ENCODE measurements at regions not wholly inside any gene's neighbourhood (a gene's known extent, or its start where the extent isn't known, plus 50 kb on each side); places are given as distances from the start of the nearest gene placed in this dataset.
"Not testable (repeated sequence)": the region's sequence is repeated elsewhere in the genome, so short reads cannot be mapped to it uniquely, and the experiment has no call there.

GRCh38 chr5:155625315-155625714, 611.8 kb downstream of the KIF4B start:
- DNase-seq = no peak

DNA sequence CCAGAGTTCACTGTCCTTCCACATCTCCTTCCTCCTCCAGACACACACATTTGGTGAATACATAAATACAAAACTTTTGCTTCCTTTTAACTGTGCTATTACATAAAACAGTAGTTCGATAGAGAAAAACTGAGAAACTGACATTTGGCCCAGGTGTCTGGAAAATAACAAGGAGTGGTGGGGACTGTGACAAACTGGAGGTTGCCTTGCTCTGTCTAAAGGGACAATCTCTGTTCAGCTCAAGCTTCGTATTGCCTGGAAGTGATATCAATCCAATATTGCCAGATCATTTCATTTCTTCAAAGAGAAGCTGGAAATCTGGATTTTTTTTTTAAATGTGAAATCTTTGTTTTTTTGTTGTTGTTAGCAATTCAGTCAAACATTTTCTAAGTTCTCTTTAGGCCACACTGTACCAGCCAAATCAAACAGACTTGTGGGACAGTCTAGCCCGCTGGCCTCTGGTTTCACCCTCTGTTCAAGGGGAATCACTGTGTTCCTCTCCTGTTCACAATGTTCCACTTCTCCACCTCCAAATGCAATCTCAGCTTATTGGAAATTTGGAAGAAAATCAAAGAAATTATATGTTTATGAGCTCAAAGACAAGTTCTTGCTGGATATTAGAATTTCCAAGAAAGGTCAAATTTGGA, 612.5 kb downstream of the KIF4B start:
- DNase-seq = no peak

DNA sequence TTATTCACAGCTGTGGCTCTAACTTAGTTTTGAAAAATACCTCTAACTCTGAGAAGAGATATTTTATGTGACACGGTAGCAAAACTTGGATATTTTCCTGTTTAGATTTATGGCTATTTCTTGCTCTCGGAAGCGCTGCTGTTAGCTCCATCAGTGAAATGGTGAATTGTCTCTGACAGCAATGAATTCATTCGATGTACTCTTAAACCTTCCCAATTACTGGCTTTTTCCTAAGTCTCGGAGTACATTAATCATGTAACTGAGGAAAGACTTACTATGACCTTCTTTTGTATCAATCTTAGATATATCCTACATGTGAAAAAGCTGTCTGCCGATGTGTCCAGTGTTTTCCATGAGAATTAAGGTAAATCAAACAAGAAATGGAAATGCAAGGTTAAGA, 613.0 kb downstream of the KIF4B start:
- DNase-seq = no peak

GRCh38 chr5:155628346-155628745, 614.8 kb downstream of the KIF4B start:
- no peak for DNase-seq

DNA sequence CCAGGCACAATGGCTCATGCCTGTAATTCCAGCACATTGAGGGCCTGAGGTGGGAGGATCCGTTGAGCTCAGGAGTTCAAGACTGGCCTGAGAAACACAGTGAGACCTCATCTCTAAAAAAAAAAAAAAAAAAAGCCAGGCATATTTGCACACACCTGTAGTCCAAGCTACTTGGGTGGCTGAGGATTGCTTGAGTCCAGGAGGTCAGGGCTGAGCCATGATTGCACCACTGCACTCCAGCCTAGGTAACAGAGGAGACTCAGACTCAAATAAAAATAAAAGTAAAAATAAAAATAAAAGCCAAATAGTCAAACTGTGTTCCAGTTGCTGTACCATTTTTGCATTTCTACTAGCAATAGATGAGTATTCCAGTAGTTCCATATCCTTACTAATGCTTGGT, 616.0 kb downstream of the KIF4B start:
- DNase-seq = no peak

- DNase-seq = no peak
Observed at GRCh38 chr5:155631116-155631515, 617.6 kb downstream of the KIF4B start.

DNA sequence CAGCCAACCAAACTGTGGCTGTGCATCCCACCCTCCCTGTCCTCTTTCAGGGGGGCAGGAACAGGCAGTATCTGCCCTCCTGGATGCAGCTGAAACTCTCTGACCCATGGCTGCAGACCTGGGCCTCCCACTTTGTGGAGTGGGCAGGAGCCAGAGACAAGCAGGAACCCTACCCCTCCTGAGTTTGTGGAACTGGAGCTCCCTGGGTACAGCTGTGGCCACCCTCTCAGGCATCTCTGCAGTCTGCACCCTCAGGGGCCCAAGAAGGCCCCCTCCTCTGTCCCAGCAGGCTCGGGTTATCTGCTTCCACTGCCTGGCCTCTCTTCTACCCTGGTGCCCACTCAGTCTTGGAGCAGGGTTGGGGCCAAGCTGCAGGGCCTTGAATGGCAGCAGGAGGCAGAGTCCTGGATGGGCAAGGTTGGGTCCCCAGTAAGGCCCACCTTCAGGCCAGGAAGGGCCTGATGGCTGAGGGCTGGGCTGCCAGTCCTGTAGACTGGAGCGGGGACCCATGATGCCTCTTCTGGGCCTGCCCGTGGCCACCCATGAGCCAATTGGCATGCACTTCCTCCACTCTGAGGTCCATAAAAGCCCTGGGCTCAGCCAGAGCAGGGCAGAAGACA, 619.9 kb downstream of the KIF4B start:
- DNase-seq = no peak

DNA sequence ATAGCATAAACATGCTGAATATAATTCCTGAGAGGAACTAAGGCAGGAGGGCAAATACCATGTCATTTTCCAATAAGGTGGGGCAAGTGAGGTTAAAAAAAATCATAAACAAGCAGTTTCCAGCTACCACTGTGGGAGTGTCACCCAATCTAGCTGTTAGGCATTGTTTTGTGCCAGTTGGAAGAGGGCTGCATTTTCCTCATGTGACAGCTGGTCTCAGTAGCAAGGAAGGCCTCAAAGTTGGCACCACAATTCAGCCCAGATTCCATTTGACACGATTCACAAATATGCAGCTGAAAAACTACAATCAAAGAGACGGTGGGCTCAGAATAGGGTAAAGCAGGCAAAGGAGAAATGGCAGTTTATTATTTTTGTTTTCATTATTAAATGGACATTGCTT, 636.1 kb downstream of the KIF4B start:
- no peak for DNase-seq

DNA sequence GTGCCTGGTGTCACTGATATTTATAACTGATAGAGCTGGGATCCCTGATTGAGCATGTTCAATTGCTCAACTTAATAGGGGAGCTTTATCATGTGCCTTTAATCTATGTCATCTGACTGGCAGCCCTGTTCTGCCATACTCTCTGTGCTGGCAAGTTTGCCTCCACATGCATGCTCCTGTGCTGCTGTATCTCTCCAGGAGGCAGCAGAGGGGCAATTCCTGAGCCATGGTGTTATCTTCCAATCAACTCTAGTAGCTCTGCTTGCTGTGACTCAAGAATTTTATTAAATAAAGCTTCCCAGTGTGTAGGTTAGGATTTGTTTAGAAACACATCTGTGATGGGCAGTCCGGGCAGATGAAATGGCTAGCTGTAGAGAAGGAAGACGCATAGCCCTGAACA, 642.0 kb downstream of the KIF4B start:
- DNase-seq = no peak

DNA sequence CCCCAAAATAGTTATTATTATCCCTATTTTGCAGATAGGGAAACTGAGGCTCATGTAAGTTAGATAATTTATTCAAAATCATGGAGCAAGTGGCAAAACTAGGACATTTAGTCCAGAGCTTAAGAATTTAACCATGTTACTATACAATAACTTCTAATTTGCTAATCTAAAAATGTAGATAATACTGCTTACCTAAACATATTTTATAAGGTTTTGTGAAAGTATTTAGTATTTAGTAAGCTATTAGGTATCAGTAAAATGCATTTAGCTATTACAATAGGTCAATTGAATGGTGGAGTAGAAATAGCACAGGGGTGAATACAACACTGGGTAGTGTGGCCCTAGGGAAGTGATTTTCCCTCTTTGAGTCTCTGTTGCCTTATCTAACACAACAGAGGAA, 648.3 kb downstream of the KIF4B start:
- no peak for DNase-seq

DNA sequence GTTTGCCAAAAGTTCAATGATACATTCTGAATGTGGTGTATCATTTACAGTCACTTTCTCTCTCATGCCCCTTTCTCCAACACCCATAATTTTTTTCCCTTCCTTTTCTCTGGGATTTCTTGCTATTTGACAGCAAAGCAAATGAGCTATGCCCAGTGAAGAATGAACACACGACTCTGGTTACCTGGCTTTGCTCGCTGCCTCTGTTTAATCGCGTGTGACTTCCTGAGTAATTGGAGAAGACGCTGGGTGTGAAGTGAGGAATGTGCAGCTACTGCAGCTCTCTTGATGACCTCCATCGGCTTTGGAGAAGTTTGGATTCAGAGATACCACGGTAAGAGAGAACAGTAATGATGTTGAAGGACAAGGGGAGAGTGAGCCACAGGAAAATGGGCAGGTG, 651.8 kb downstream of the KIF4B start:
- DNase-seq = no peak

DNA sequence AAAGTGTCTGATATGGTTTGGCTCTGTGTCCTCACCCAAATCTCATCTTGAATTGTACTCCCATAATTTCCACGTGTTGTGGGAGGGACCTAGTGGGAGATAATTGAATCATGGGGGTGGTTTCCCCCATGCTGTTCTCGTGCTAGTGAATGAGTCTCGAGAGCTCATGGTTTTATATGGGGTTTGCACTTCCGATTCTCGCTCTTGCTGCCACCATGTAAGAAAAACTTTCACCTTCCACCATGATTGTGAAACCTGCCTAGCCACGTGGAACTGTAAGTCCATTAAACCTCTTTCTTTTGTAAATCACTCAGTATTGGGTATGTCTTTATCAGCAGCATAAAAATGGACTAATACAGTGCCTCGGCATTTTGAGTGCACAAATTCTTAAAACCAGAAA, 655.0 kb upstream of the SGCD start:
- not testable (repeated sequence) for DNase-seq

GRCh38 chr5:155676967-155677366, 650.0 kb upstream of the SGCD start:
- no peak for DNase-seq

DNA sequence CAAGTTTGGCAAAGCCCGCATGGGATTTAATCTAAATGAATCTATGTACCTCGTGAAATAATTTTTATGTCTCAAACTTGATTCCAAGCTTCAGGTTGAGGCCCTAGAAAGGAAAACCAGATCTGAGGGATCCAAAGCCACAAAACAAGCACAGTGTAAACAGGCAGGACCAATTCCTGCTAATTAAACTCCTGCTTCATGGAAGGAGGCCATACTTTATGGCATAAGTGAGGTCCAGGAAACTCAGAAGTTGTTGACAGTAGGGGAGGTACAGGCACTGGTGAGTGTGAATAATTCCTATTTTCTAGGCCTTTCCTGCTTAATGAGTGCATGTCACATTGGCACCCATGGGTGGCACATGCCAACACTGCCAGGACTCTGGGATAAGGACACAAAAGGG, 648.6 kb upstream of the SGCD start:
- no peak for DNase-seq

GRCh38 chr5:155679530-155679929, 647.4 kb upstream of the SGCD start:
- DNase-seq = no peak

GRCh38 chr5:155684417-155684816, 642.5 kb upstream of the SGCD start:
- DNase-seq = no peak

- DNase-seq = no peak
Observed at GRCh38 chr5:155686131-155686530, 640.8 kb upstream of the SGCD start.

GRCh38 chr5:155689406-155689805, 637.6 kb upstream of the SGCD start:
- DNase-seq = no peak

DNA sequence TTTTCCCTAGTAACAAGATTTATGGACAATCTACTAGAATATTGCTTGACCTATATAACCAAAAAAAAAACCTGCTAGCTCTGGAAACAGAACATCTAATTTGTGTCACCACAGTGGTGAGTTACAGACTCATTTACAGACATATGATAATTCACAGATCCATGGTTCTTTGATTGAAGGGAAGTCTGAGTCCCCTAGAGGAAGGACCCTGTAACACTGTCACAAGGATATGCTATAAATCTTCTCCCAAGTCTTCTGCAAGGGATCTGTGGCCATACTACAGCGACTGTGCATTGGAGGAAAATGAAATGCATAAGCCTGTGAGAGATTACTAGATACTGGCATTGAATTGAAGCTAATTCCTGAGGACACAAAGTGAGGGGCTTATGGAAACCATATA, 630.6 kb upstream of the SGCD start:
- DNase-seq = no peak

DNA sequence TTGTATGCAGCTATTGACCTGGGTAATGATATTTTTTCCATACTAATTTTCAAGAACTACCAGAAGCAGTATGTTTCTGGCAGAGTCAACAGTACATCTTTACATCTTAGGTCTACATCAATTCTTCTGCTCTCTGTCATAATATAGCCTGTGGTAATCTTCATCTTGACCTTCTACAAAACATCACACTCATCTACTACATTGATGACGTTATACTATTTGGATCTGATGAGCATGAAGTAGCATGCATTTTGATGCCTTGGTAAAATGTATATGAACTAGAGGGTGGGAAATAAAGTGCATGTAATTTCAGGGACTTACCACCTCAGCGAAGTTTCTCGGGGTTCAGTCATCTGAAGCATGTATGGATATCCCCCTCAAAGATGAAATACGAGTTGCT, 629.7 kb upstream of the SGCD start:
- DNase-seq = no peak

- no peak for DNase-seq
Observed at GRCh38 chr5:155699385-155699784, 627.6 kb upstream of the SGCD start.

- DNase-seq = no peak
Observed at GRCh38 chr5:155700333-155700732, 626.6 kb upstream of the SGCD start.

DNA sequence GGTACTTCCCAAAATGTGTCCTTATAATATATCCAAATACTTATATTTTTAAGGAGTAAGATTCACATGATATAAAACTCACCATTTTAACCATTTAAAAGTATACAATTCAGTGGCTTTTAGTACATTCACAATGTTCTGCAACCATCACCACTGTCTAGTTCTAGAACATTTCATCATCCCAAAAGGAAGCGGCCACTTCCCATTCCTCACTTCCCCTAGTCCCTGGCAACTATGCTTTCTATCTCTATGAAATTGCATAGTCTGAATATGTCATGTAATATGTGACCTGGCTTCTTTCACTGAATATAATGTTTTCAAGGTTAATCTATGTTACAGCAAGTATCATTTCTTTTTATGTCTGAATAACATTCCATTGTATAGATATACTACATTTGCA, 615.1 kb upstream of the SGCD start:
- DNase-seq = no peak

- DNase-seq = not testable (repeated sequence)
Observed at GRCh38 chr5:155714435-155714834, 612.5 kb upstream of the SGCD start.

DNA sequence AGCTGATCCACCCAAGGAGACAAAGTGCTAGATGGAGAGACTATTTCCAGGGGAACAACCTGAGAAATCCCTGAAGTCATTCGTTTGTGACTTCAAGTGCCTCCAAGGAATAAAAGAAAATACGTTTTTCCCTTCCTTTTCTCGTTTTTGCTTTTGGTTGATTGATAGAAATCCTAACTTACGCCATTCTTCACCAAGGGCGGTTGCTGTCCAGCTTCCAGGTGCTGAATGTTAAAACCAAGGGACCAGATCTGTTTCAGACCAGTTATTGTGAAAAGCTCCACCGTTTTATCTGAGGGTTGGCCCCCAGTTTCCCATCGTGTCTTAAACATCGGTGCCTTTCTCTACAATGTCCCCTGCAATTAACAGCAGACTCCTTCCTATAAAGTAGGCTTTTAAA, 600.7 kb upstream of the SGCD start:
- no peak for DNase-seq
